GM19025 (cell line): ENCODE measurements at regions not wholly inside any gene's neighbourhood (a gene's known extent, or its start where the extent isn't known, plus 50 kb on each side); places are given as distances from the start of the nearest gene placed in this dataset.

Experiments
- ATAC-seq: cut with Tn5 transposase; IDR thresholded peaks from one replicate; pipeline ENCODE4 v1.9.1; 2021; ENCODE audit warnings: mild to moderate bottlenecking, low read depth, moderate library complexity; ENCODE audit not compliant: unreplicated experiment

- ATAC-seq, result no peak
Observed at GRCh38 chr3:3586336-3586735, 212.9 kb upstream of the LRRN1 start.

- no peak for ATAC-seq
Observed at GRCh38 chr3:3579658-3580057, 219.6 kb upstream of the LRRN1 start.

DNA sequence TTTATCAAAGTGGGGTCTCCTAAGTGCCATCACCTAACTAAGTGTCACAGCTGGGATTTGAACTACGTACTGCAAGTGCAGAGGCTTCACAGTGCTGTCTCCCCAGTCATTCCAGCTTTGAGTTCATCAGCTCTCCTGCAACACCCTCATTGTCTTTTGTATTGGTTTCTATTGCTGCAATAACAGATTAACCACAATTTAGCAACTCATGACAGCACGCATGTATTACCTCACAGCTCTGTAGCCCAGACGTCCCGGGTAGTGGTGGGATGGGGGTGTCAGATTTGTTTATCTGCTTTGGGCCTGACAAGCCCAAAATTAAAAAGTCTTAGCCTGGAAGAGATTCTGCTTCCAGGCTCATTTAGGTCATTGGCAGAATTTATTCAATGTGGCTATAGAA, 220.5 kb upstream of the LRRN1 start:
- ATAC-seq, result no peak

DNA sequence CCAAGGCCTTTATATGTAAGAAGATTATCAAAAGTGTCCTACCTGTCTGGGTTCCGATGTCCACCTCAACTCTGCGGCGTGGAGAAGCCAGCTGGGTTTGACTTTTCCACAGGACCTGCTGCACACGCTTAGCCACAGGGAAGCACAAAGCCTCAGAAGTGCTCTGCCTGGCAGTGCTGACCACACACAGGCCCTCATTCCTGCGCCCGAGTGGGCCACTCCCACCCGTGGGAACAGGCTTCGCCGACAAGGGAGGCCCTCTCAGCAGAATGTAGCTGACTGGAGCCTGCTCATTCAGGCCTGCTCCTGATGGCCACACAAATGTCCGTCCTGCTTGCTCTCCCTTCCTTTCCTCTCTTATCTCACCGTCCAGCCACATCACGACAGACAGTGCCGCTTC, 221.4 kb upstream of the LRRN1 start:
- ATAC-seq, result no peak

DNA sequence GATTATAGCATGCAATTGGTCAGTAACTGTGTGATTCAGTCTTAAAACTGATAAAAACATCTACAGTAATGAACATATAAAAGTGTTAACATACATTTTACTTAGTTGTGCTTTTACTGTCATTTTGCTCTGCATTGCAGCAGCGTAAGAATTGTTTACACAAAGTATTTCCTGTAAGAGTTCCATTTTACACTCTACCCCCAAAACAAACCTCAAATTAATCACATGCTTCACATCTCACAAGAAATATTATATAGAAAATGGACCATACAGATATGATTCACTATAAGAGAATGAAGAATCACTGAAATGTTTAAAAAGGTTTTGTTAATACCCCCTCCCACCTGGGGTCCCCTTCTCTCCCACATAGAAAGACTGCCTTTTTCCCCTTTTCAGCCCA, 225.9 kb upstream of the LRRN1 start:
- ATAC-seq, result no peak

DNA sequence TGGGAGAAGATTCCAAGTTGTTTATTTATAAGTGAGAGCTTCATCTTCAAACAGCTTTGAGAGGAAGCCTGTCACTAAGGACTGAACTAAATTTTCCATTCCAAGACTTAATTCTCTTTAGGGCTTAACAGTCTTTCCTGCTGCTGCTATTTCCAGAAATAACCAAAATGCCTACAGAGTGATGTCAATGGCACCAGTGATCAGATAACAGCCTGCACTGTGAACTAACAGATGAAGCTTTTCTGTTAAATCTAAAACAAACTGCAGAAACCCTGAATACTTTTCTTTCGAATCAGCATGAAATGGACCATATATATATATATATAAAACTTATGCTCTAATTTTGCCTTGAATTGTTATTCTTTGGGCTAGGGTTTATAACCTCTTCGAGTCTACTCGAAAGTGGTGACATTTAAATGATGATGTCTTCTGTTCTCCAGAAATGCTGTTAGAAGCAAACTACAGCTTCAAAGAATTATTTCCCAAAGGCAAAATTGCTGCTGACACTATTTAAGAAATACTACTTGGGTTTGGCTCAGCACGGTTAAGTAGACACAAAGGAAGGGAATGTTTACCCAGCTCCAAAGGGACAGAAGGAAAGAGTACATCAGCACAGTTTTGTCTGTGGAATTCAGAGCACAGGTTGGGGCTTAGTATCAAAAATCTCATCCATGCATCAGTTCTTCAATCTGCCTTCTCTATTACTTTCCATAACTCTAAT, 238.5 kb upstream of the LRRN1 start:
- no peak for ATAC-seq

DNA sequence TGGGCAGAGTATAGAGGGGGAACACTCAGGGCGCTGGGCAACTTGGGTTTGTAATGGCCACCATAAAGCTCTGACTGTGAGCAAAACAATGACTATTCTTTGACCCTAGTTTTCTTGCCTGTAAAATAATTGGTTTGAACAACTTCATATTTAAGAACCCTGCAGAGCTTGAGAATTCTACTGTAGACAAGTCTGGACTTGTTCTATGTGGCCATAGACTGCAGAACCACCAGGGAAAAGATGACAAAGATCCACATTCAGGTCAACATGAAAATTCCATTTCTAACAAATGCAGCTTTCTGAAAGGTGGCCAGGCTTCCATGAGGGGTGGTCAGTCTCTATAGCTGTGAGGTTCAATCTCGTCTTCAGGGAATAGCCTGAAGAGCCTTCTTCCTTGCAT, 239.4 kb upstream of the LRRN1 start:
- no peak for ATAC-seq

- no peak for ATAC-seq
Observed at GRCh38 chr3:3556078-3556477, 243.2 kb upstream of the LRRN1 start.

- ATAC-seq, result no peak
Observed at GRCh38 chr3:3553236-3553635, 246.0 kb upstream of the LRRN1 start.

GRCh38 chr3:3552761-3553160, 246.5 kb upstream of the LRRN1 start:
- no peak for ATAC-seq

- no peak for ATAC-seq
Observed at GRCh38 chr3:3551981-3552380, 247.2 kb upstream of the LRRN1 start.

DNA sequence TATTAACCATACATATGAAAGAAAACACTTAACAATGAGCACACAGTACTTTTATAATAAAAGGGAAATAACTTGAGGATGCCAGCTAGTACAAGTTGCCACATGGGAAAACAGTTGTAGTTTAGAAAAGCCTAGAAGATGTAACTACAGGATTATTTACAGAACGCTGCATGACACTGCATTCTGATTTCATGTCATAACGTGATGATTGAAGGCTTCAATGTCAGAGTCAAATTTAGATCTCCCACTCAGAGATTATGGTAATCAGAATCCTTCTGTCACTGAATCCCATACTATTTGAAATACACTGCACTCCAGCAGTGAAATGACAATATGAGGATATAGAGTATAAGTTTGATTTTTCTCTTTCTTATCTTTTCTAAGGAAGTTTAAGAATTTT, 253.9 kb upstream of the LRRN1 start:
- no peak for ATAC-seq

- ATAC-seq, result no peak
Observed at GRCh38 chr3:3538451-3538850, 260.8 kb upstream of the LRRN1 start.

- ATAC-seq, result no peak
Observed at GRCh38 chr3:3532508-3532907, 266.7 kb upstream of the LRRN1 start.

DNA sequence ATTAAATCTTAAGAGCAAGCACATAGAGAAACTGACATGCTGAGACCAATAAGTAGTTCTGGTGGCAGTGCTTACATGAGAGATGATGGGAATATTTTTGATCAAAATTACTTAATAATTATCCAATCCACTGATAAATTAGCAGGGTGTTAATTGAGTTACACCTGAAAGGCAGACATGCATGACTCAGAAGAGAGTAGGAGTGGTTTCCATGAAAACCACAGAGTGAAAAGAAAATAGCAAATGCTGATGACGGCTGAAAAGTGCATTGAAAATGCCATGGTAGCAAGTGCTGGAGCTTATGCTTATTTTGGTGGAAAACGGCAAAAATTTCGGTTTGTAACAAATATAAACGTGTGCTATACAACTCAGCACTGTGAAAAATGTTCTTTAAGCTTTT, 267.8 kb upstream of the LRRN1 start:
- no peak for ATAC-seq

DNA sequence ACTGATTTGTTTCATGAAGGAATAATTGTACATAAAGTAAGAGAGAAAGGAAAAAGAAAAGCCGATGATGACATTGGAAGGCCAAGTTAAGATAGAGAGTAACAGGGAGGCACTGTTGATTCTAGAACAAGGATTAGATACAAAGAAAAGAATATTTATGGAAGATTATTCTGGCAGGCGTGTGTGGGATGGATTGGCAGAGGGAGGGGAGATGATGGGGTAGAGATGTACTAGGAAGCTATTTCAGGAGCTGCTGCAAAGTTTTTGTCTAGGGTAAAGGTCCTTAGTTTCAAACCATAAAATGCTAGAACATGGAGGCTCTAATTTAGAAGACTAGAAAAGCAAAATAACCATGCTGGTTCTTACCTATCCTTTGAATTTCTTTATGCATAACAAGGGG, 280.0 kb upstream of the LRRN1 start:
- ATAC-seq, result no peak

- ATAC-seq, result no peak
Observed at GRCh38 chr3:3516996-3517395, 282.2 kb upstream of the LRRN1 start.

- no peak for ATAC-seq
Observed at GRCh38 chr3:3516384-3516783, 282.8 kb upstream of the LRRN1 start.

DNA sequence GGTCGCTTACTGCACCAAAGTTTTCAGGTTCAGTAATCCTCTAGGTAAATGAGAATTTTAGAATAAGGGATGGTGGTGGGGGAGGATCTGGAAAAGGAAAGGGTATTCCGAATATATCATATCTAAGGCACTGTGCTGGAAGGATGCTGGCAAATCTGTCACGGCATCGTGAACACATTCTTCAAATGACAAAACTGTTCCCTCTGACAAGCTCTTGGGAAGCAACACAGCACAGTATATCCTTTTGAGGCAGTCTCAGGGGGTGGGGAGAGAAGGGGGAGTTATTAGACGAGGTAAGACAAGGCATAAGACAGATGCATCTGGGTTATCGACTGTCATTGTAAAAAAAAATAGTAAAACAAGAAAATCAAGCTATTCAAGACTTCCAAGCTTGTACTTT, 289.6 kb upstream of the LRRN1 start:
- ATAC-seq, result no peak

GRCh38 chr3:3504686-3505085, 294.5 kb upstream of the LRRN1 start:
- ATAC-seq, result no peak

- no peak for ATAC-seq
Observed at GRCh38 chr3:3503411-3503810, 295.8 kb upstream of the LRRN1 start.

GRCh38 chr3:3499987-3500386, 299.2 kb upstream of the LRRN1 start:
- ATAC-seq, result no peak

- no peak for ATAC-seq
Observed at GRCh38 chr3:3499012-3499562, 300.1 kb upstream of the LRRN1 start.
